ENCODE measurements at regions not wholly inside any gene's neighbourhood (a gene's known extent, or its start where the extent isn't known, plus 50 kb on each side); places are given as distances from the start of the nearest gene placed in this dataset.
A peak's percentile ranks its signal among the peaks of the same experiment; 100 is the strongest.

- Histone ChIP-seq H3K36me3 (no peaks in the 10 kb centered on the region), H3K4me3 (no peak overlapping the region), H3K4me1 (ENCODE audit: control insufficient read depth in 1 of 2, low read depth in 2 of 2) (peaks cover 0 to 3% of the 10 kb centered on the region in 2 donors), H3K9me3 (no peaks in the 10 kb centered on the region), H3K27ac (no peak overlapping the region), H3K27me3 (replicated peaks; ENCODE audit: insufficient read depth) (no peaks in the 10 kb centered on the region)
- no peak for ATAC-seq (ENCODE audit: insufficient number of reproducible peaks, low FRiP score, low read depth)
- TF ChIP-seq CTCF (IDR thresholded peaks at IDR 0.05), result no peak
- DNase-seq (ENCODE audit: low spot score), result no peak
These were observed 190.8 kb upstream of the CNOT2 start for GRCh38 chr12:70052476-70052875.

GRCh38 chr12:70052931-70053497 lies 190.2 kb upstream of the CNOT2 start:
- peak; percentile 99 for ATAC-seq (ENCODE audit: insufficient number of reproducible peaks, low FRiP score, low read depth)
- TF ChIP-seq CTCF (IDR thresholded peaks at IDR 0.05), result no peak
- Histone ChIP-seq H3K4me1 (ENCODE audit: control insufficient read depth in 1 of 2, low read depth in 2 of 2) (peaks cover 0 to 3% of the 10 kb centered on the region in 2 donors), H3K9me3 (no peaks in the 10 kb centered on the region), H3K27me3 (replicated peaks; ENCODE audit: insufficient read depth) (no peaks in the 10 kb centered on the region), H3K36me3 (no peaks in the 10 kb centered on the region), H3K4me3 (no peak overlapping the region), H3K27ac (no peak overlapping the region)
- DNase-seq (ENCODE audit: low spot score), result peak; percentile 14

- no peaks in the 10 kb centered on the region for H3K9me3 ChIP-seq
- ATAC-seq (ENCODE audit: insufficient number of reproducible peaks, low FRiP score, low read depth) (no peak), DNase-seq (ENCODE audit: low spot score) (no peak)
- no peaks in the 10 kb centered on the region for H3K36me3 ChIP-seq
- H3K27me3 ChIP-seq (replicated peaks; ENCODE audit: insufficient read depth), result no peaks in the 10 kb centered on the region
- H3K4me1 ChIP-seq (ENCODE audit: control insufficient read depth in 1 of 2, low read depth in 2 of 2), result no peaks in the 10 kb centered on the region
- H3K27ac ChIP-seq, result no peak overlapping the region
- no peak for TF ChIP-seq CTCF (IDR thresholded peaks at IDR 0.05)
- no peak overlapping the region for H3K4me3 ChIP-seq
These were observed 183.9 kb upstream of the CNOT2 start for GRCh38 chr12:70059373-70059772.

GRCh38 chr12:70060634-70061033 lies 182.6 kb upstream of the CNOT2 start:
- Histone ChIP-seq H3K27ac (no peak overlapping the region), H3K27me3 (replicated peaks; ENCODE audit: insufficient read depth) (no peaks in the 10 kb centered on the region), H3K9me3 (no peaks in the 10 kb centered on the region), H3K36me3 (no peaks in the 10 kb centered on the region), H3K4me3 (no peak overlapping the region), H3K4me1 (ENCODE audit: control insufficient read depth in 1 of 2, low read depth in 2 of 2) (no peaks in the 10 kb centered on the region)
- no peak for DNase-seq (ENCODE audit: low spot score)
- no peak for ATAC-seq (ENCODE audit: insufficient number of reproducible peaks, low FRiP score, low read depth)
- no peak for TF ChIP-seq CTCF (IDR thresholded peaks at IDR 0.05)

GRCh38 chr12:70068743-70069142 lies 174.5 kb upstream of the CNOT2 start:
- H3K9me3 ChIP-seq, result no peaks in the 10 kb centered on the region
- H3K27me3 ChIP-seq (replicated peaks; ENCODE audit: insufficient read depth), result no peaks in the 10 kb centered on the region
- no peaks in the 10 kb centered on the region for H3K4me1 ChIP-seq (ENCODE audit: control insufficient read depth in 1 of 2, low read depth in 2 of 2)

More at GRCh38 chr12:70068743-70069142, 174.5 kb upstream of the CNOT2 start:
- Histone ChIP-seq H3K36me3 (no peaks in the 10 kb centered on the region), H3K4me3 (no peak overlapping the region), H3K27ac (no peak overlapping the region)
- ATAC-seq (ENCODE audit: insufficient number of reproducible peaks, low FRiP score, low read depth) (no peak), DNase-seq (ENCODE audit: low spot score) (no peak)
- no peak for TF ChIP-seq CTCF (IDR thresholded peaks at IDR 0.05)

Measured in thoracic aorta (tissue), 2 donors.